T-helper 2 cell (primary cell): ENCODE measurements at regions not wholly inside any gene's neighbourhood (a gene's known extent, or its start where the extent isn't known, plus 50 kb on each side); places are given as distances from the start of the nearest gene placed in this dataset.
"Not testable (repeated sequence)": the region's sequence is repeated elsewhere in the genome, so short reads cannot be mapped to it uniquely, and the experiment has no call there.

Experiments
- DNase-seq, 5 experiments: peaks; one replicate each; pipeline versions ENCODE4 v3.0.0 to v3.0.0-alpha.2; 2012 to 2022

- DNase-seq: no peak
Observed at GRCh38 chr5:173667702-173668101, 51.3 kb upstream of the BOD1 start.

- DNase-seq: no peak
Observed at GRCh38 chr5:173668245-173668800, 51.9 kb upstream of the BOD1 start.

- DNase-seq: no peak
Observed at GRCh38 chr5:173668910-173669309, 52.5 kb upstream of the BOD1 start.

GRCh38 chr5:173669483-173669882 lies 53.0 kb upstream of the BOD1 start:
- no peak for DNase-seq

- DNase-seq: no peak
Observed at GRCh38 chr5:173670130-173670651, 53.7 kb upstream of the BOD1 start.

- no peak for DNase-seq
Observed at GRCh38 chr5:173670791-173671120, 54.3 kb upstream of the BOD1 start.

- no peak for DNase-seq
Observed at GRCh38 chr5:173671121-173671949, 54.9 kb upstream of the BOD1 start.

GRCh38 chr5:173672166-173672565 lies 55.7 kb upstream of the BOD1 start:
- no peak for DNase-seq

GRCh38 chr5:173672891-173673290 lies 56.4 kb upstream of the BOD1 start:
- no peak for DNase-seq

GRCh38 chr5:173673295-173674101 lies 57.0 kb upstream of the BOD1 start:
- DNase-seq: no peak

- no peak for DNase-seq
Observed at GRCh38 chr5:173675287-173675996, 59.0 kb upstream of the BOD1 start.

- DNase-seq: no peak
Observed at GRCh38 chr5:173676375-173676774, 59.9 kb upstream of the BOD1 start.

- DNase-seq: no peak
Observed at GRCh38 chr5:173677125-173677672, 60.7 kb upstream of the BOD1 start.

- DNase-seq: no peak
Observed at GRCh38 chr5:173679909-173680630, 63.6 kb upstream of the BOD1 start.

- no peak for DNase-seq
Observed at GRCh38 chr5:173680660-173681242, 64.3 kb upstream of the BOD1 start.

GRCh38 chr5:173682313-173682712 lies 65.9 kb upstream of the BOD1 start:
- DNase-seq: no peak

GRCh38 chr5:173684535-173684934 lies 68.1 kb upstream of the BOD1 start:
- DNase-seq: not testable (repeated sequence)

GRCh38 chr5:173686950-173687349 lies 70.5 kb upstream of the BOD1 start:
- DNase-seq: no peak

- no peak for DNase-seq
Observed at GRCh38 chr5:173688703-173689102, 72.3 kb upstream of the BOD1 start.

GRCh38 chr5:173689171-173689736 lies 72.8 kb upstream of the BOD1 start:
- DNase-seq: no peak

- no peak for DNase-seq
Observed at GRCh38 chr5:173689737-173690360, 73.4 kb upstream of the BOD1 start.
